ENCODE measurements at regions not wholly inside any gene's neighbourhood (a gene's known extent, or its start where the extent isn't known, plus 50 kb on each side); places are given as distances from the start of the nearest gene placed in this dataset.

DNA sequence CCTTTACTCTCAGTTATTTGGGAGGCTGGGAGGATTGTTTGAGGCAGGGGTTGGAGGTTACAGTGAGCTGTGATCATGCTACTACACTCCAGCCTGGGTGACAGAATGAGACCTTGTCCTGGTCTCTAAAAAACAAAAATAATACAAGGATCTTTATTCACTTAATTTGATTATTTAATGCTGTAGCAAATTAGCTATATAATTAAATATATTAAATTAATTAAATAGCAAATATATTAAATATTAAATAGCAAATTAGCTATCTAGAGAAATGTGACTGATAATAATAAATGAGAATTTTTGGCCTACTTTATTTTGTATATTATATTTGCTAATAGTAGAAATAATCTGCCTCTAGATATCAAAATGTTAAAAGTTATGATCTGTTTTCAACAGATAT, 298.8 kb upstream of the NAV3 start:
- TF ChIP-seq POLR2A (conservative IDR thresholded peaks at IDR 0.05) = no peak
- TF ChIP-seq PRPF4 (IDR thresholded peaks at IDR 0.05; ENCODE audit: insufficient read depth, low read depth, low read length, poor library complexity, severe bottlenecking) = no peak
- no peak for TF ChIP-seq ZNF146 (CRISPR knock-in tag; IDR thresholded peaks at IDR 0.05; ENCODE audit: unreplicated experiment)
- TF ChIP-seq, protein P1, sequence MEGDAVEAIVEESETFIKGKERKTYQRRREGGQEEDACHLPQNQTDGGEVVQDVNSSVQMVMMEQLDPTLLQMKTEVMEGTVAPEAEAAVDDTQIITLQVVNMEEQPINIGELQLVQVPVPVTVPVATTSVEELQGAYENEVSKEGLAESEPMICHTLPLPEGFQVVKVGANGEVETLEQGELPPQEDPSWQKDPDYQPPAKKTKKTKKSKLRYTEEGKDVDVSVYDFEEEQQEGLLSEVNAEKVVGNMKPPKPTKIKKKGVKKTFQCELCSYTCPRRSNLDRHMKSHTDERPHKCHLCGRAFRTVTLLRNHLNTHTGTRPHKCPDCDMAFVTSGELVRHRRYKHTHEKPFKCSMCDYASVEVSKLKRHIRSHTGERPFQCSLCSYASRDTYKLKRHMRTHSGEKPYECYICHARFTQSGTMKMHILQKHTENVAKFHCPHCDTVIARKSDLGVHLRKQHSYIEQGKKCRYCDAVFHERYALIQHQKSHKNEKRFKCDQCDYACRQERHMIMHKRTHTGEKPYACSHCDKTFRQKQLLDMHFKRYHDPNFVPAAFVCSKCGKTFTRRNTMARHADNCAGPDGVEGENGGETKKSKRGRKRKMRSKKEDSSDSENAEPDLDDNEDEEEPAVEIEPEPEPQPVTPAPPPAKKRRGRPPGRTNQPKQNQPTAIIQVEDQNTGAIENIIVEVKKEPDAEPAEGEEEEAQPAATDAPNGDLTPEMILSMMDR (IDR thresholded peaks at IDR 0.05 in 2 of 3, conservative IDR thresholded peaks at IDR 0.05 in 1 of 3; ENCODE audit: insufficient read depth in 2 of 3, low read depth in 1 of 3, low read length in 3 of 3) = no peak
- no peak for TF ChIP-seq HCFC1 (IDR thresholded peaks at IDR 0.05; ENCODE audit: low read depth, low read length)
- TF ChIP-seq JUNB (CRISPR knock-in tag; conservative IDR thresholded peaks at IDR 0.05) = no peak
- TF ChIP-seq NR2F6 (CRISPR knock-in tag; IDR thresholded peaks at IDR 0.05) = no peak
- TF ChIP-seq, protein P2, sequence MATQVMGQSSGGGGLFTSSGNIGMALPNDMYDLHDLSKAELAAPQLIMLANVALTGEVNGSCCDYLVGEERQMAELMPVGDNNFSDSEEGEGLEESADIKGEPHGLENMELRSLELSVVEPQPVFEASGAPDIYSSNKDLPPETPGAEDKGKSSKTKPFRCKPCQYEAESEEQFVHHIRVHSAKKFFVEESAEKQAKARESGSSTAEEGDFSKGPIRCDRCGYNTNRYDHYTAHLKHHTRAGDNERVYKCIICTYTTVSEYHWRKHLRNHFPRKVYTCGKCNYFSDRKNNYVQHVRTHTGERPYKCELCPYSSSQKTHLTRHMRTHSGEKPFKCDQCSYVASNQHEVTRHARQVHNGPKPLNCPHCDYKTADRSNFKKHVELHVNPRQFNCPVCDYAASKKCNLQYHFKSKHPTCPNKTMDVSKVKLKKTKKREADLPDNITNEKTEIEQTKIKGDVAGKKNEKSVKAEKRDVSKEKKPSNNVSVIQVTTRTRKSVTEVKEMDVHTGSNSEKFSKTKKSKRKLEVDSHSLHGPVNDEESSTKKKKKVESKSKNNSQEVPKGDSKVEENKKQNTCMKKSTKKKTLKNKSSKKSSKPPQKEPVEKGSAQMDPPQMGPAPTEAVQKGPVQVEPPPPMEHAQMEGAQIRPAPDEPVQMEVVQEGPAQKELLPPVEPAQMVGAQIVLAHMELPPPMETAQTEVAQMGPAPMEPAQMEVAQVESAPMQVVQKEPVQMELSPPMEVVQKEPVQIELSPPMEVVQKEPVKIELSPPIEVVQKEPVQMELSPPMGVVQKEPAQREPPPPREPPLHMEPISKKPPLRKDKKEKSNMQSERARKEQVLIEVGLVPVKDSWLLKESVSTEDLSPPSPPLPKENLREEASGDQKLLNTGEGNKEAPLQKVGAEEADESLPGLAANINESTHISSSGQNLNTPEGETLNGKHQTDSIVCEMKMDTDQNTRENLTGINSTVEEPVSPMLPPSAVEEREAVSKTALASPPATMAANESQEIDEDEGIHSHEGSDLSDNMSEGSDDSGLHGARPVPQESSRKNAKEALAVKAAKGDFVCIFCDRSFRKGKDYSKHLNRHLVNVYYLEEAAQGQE (IDR thresholded peaks at IDR 0.05; ENCODE audit: borderline replicate concordance) = no peak
- TF ChIP-seq, protein P2 (CRISPR knock-in tag; IDR thresholded peaks at IDR 0.05; ENCODE audit: low read depth) = no peak
- TF ChIP-seq ZFX (CRISPR knock-in tag; IDR thresholded peaks at IDR 0.05) = no peak
- TF ChIP-seq KDM1A (IDR thresholded peaks at IDR 0.05) = no peak
- TF ChIP-seq RAD51 (IDR thresholded peaks at IDR 0.05; ENCODE audit: borderline replicate concordance, low read depth) = no peak
- no peak for TF ChIP-seq TOE1 (IDR thresholded peaks at IDR 0.05; ENCODE audit: borderline replicate concordance)
- TF ChIP-seq TOE1 (CRISPR knock-in tag; IDR thresholded peaks at IDR 0.05; ENCODE audit: borderline replicate concordance, low read depth) = no peak
- no peak for TF ChIP-seq CBX8 (IDR thresholded peaks at IDR 0.05; ENCODE audit: borderline replicate concordance, extremely low read depth, low read depth, low read length, poor library complexity, severe bottlenecking)
